GM19035 (cell line): ENCODE measurements at regions not wholly inside any gene's neighbourhood (a gene's known extent, or its start where the extent isn't known, plus 50 kb on each side); places are given as distances from the start of the nearest gene placed in this dataset.
A peak's percentile ranks its signal among the peaks of the same experiment; 100 is the strongest.

Source experiments
- ATAC-seq: cut with Tn5 transposase; IDR thresholded peaks from one replicate; pipeline ENCODE4 v1.9.1; 2021; ENCODE audit not compliant: unreplicated experiment

DNA sequence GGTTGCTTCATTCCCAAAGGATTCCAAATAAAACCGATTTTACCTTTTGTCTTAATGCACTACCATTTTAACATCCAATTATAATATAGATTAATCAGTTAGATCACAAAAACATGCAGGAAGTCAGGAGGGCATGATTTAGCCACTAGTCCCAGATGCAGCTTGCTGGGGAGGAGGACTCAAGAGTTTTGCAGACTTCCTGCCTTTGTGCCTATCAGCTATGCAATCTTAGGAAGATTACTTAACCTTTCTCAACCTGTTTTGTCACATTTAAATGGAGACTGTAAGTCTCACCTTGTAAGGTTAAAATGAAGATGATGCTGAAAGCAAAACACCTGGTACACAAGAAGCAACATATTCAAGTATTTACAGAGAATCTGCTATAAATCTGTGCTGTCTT lies 242.4 kb upstream of the GOLIM4 start:
- ATAC-seq, result no peak

DNA sequence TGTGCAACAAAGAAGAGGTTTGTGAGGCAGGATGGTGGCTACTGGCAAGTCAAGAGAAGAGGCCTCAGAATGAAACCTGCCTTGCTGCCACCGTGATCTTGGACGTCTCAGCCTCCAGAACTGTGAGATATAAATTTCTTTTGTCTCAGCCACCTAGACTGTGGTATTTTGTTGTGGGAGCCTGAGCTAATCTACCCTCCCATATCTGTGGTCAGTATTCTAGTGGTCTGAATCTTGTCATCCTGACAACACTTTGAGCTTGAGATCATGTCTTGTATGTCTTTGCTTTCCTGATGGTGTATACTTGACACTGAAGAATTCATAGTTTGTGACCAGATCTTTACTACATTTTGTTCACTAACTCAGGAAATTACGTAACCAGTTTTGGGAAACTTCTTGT lies 240.6 kb upstream of the GOLIM4 start:
- no peak for ATAC-seq

DNA sequence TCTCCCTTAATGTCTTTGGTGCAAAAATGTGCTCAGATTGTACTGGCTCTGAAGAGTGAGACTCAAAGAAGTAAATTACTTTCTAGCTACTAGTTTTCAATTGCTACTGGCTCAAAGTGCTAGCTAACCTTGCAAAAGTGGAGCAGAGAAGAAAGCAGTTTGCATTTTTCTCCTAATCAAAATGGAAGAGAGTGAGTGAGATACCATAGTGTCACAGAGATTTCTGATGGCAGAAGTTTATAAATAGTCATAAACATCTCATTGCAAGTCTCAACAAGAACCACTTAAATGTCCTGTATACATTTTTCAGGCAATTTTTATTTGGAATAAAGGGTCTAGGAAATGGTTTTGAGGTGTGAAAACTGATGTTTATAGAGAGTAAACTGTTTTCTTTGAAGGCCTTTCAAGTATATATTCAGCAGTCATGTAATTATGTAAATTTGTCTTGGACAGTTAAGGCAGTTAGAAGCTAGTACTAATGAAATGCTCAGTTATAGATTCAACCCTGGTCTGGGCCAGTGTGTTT lies 237.7 kb upstream of the GOLIM4 start:
- ATAC-seq, result no peak

DNA sequence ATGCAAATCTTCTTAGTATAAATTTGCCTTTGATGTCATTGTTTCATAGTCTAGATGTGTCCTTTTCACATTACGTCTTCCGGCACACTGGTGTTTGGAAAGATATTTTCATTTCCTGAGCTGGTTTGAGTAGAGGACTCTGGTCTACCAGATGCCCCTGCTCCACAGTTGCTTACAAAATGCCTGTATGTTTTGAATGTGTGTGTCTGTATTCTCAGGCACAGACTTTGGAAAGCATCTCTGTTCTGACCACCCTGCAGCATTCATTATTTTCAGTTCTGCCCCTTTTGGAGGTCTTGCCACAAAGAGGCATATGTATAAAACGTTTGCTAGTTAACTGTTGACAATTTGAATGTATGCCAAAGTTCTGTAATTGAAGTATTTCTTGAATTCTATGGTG lies 236.0 kb upstream of the GOLIM4 start:
- no peak for ATAC-seq

DNA sequence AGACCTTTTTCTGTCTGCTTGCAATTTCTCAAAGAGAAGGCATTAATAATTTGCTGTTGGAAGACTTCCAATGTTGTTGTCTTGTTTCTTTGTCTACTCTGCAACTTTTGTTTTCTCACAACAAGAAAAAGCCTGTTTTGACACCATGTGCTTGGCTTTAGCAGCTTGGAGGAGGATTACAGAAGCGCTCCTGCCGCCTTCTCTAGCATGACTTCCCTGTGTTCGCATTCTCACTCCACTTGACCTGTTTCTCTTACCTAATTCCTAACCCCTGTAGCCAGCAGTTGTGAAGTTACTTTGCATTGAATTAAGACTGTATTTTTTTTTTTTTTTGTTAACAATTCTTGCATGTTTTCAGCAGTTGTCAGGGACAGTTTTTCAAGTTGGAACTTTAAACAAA lies 235.3 kb upstream of the GOLIM4 start:
- no peak for ATAC-seq

DNA sequence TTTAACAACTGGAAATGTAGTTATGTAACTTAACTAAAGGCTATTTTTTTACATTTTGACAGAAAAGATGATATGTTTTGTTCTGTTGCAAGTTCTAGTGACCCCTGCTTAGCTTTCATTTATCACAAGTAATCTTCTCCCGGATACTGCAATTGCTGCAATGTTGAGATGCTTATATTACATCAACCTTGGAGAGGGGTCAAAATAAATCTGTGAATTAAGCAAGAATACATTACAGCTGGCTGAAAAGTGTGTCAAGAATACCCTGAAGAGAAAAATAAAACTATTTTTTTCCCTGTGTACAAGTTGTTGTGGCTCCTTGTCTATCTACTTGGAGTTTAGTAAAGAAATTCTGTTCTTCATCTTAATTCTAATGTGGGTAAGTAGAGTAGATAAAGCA lies 232.1 kb upstream of the GOLIM4 start:
- no peak for ATAC-seq

DNA sequence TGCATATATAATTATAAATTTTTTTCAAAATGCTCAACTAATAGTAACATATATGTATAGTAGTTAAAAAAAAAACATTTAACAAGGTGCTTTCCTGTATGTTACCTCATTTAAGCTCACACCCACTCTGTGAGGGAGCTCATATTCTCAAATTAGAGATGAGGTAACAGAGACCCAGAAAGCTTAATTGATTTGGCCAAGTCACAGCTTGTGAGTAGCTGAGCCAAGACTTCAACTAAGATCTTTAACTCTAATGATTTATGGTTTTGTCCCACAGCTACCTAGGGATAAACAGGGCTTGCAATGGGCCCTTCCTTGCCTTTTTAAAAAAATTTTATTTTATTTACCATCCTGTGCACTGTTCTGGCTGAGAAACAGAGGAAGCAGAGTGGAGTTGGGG lies 230.0 kb upstream of the GOLIM4 start:
- ATAC-seq, result no peak

DNA sequence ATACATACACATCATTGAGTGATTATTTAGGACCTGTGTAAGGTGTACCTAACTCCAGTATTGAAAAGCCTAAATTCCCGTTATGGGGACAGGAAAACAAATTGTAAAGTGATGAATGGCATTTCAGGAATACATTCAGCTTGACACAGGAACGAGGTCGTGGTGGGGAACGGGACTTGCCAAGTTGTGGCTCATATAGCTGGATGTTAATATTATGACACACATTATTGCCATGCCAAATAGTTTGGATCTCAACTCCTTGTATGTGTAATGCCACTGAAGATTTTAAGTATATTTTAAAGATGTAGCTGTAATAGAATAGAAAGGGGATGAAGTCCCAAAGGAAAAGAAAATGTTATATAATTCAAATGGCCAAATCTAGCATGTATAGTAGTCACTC lies 227.2 kb upstream of the GOLIM4 start:
- no peak for ATAC-seq

DNA sequence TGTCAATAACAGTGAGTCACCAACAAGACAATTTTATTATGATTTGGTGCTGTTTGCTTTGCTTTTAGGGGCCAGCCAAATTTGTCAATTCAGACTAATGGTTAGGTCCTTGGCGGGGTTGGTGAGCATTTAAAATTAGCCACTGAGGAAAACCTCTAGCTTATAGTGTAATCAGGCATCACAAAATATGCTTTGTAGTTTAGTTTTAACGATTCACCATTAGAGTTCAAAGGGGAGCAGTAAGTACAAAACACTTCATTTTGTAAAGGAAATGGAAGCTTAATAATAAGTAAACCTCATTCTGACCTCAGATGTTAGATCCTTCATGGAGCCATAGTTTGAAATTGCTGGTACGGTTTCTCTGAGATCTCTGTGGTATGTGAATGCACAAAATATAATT lies 218.4 kb upstream of the GOLIM4 start:
- ATAC-seq, result no peak

DNA sequence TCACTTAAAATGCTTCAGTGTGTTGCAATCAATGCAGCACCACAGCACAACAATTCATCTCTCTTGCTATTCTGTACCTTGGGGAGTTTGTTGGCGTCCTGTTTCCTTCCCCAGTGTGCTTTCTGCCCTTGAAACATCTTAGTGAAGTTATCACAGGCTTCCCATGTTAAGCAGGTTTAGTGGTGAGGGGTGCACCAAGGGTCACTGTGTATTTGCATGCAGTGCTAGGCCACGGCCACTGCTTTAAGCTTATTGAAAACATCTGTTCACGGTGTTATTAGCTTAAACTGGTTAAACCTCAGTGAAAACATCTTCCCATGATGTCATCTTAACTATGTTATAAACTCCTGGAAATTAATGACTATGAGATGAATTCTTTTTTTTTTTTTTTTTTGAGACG lies 217.3 kb upstream of the GOLIM4 start:
- ATAC-seq, result no peak

DNA sequence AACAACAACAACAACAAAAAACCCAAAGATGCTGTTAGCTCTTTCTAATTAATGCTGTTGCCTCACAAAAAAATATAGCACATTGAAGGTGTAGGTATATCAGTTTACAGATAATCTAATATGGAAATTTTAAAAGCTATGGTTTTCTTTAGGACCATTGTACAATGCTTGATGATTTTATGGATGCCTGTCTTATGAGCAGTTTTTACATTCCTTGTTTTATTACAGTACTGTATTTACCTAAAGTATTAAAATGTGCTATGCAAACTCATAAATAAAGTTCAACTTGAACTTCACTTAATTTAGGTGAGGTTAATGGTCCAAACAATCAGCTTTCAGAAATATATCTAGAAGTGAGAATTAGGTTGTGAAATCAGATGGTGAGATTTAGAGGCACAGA lies 212.2 kb upstream of the GOLIM4 start:
- no peak for ATAC-seq

DNA sequence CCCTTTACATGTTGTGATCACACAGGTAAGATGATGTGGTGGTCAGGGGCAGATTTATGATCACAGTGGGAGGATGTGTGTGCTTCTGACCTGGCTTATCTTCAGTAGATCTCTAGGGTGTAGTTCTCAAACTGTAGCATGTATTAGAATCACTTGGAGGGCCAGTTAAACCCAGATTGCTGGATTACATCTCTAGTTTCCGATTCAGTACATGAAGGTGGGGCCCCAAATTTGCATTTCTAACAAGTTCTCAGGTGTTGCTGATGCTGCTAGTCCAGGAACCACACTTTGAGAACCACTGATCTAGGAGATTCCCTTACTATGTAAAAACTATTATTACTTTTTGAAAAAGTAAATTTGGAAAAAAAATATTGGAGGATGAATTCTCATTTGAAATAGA lies 199.3 kb upstream of the GOLIM4 start:
- no peak for ATAC-seq

DNA sequence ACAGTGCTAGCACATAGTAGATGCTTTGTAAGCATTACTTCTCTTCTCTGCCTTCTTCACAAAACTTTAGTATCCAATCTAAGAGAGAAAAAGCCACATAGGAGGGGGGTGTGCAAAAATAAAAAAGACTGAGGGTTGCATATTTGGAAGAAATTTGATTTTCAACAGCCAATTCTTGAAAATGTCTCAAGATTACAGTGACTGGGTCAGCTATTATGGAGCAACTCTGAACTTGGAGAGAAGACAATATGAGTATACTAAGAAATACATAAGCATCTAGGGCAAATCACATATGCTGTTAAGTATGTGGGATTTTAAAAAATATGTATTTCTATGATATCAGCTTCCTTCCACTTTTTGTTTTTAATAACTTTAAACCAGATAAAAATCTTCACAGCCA lies 196.6 kb upstream of the GOLIM4 start:
- ATAC-seq, result no peak

DNA sequence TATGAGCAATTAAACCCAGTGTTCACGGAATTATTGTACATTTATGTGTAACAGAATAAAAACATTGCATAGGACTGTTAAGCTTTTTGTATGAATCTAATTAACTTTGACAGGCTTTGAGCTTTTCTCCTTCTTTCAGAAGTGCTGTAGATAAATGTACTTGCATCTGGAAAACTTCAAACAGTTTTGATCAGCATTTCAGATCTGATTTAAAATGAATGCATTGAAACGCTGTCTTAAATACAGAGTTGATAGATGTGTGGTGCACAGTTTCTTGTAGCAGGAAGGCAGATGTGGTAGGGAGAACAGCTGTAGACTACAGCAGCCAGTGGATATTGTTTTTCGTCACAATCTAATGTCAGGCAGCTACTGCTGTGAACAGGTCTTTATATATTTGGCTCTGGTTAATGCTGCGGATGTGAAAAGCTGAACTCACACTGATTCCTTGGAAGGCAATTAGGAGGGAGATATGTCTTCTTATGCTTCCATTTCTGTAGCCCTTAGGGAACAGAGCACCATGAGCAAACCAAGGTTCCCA lies 193.8 kb upstream of the GOLIM4 start:
- no peak for ATAC-seq

DNA sequence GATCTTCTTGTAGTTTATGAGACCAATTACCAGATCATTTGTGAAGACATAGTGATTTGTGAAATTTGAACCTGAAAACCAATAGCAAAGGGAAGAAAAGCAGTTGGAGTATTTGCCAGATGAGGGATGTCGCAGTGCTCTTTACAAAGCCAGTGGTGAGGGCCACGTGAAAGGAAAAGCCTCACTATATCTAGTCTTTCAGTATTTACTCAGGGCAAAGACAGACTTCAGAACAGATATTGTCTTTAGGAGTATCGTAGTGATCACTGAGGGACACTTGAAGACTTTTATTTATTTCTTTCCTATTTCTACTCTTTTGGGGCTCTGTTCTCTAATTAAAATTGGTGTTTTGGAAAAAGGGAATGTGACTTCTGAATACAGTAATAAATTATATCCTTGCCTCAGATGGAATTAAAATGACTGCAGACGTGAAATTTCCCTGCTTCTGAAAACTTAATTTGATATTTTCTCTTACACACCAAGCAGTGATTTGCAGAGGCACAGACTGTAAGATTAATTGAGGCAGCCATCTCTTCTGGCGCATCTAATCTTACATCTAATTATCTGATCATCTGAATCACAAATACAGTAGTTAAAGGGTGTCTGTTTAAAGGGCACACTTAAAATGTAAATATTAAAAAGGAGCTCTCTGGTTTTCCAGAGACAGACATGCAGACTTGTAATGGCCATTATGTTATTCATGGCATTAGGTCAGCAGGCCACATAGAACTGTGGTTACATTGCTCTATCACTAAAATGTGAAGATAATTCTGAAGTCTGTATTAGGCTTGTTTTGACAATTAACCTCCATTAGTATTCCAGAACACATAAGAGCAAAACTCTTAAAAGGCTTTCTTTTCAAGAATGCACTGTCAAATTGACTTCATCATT lies 193.0 kb upstream of the GOLIM4 start:
- no peak for ATAC-seq

DNA sequence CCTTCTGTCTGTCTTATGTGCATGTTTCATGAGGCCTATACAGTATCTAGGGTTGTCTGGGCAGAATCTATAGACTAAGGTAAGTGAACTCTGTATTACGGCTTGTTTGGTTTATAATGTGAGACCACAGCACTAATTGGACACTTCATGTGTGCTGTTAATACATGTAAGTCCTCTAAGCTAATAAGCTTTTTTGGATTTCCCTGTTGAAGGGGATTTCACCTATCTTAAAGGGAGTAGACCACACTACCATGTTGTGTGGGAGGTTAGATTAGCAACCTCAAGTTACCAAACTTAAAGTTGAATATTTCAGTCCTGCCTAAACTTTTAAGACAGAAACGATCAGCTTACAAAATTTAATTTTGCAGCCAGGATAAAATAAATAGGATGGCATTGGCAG lies 189.8 kb upstream of the GOLIM4 start:
- ATAC-seq, result no peak

DNA sequence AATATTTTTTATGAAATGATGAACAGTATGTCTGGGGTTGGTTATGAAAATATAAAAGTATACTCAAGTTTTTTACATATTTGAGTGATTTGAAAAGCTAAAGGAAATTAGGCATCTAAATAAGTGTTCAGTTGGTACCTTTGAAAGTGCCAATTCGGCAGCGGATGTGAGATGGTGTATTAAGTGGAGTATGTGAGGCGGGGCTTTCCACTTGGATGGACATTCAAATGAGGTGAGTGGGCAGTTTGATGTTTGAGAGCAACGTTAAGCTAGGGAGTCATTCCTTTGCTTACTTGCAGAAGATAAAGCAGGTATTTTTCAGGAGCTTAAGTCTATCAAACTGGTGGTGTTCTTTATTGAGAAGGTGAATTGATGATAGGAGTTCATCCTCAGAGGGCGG lies 189.0 kb upstream of the GOLIM4 start:
- ATAC-seq, result no peak

DNA sequence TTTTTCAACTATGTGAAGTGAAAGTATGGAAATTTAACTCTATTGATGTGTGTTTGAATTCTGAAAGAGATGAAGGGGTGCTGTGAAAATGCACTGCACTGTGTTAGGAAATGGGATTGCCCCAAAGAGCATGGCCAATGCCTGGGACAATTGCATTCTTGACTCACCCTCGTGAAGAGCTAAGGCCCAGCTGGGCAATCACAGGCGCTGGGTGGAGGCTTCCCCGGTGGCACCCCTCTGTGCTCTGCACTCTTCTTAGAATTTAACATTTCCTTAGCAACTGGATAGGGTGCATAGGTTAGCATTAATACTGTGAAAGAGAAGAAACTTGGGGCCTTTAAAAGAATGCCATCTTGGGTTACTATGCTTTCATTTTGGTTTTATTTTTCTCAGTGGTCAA lies 179.9 kb upstream of the GOLIM4 start:
- ATAC-seq, result no peak

DNA sequence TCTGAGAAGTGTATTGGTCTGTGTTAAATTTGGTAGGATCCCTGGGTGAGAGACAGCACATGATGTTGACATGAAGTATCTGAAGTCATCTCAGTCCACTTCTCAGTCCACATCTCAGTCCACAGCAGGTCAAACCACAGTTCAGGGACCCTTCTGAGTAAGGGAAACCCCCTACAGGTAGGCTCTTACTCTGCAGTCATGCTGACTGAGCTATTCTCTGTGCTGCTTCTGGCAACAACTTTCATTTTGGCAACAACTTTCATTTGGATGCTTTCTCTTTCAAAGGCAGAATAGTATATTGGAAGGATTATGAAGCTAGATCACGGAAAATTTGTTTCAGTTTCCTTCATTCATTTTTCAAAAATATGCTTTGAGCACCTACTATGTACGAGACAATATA lies 178.2 kb upstream of the GOLIM4 start:
- peak; percentile 87 for ATAC-seq

DNA sequence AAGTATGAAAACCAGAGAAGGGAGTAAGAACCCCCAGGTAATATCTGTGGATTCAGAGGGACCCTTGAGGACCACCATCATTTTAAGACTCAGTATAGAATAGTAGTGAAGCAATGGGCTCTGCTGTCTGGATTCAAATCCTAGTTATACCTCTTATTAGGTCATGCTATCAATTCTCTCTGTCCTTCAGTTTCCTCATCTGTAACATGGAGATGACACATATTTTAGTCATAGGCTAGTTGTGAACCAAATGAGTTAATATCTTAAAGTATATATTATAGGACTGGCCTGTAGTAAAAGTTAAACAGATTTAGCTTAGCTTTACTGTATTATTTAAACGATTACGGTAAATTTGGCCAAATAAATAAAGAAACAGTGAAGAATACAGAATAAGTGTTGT lies 177.3 kb upstream of the GOLIM4 start:
- ATAC-seq, result no peak

DNA sequence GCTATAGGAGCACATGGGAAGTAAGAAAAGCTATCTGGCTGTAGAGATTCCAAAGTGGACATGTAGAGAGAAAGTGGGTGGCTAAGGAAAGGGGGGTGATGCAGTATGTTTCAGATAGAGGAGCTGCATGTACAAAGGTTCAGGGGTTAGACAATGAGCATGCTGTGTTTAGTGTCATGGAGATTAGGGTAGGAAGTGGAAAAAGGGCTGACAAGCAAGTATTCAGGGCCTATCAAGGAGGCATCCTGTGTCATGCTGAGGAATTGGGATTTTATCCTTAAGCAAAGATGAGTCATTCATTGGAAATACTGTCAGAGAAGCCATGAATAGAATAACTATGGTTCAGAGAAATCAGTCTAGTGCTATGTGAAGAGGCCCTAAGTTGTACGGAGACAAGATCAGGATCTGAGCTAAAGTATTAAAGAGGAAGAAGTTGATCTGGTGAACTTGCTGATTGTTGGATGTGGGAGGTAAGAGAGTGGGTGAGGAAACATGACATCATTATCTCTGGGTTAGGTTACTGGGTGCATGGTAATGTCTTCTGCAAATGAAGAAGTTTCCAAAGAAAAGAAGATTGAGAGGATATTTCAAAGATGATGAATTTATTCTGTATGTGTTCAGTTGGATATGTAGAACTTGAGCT lies 176.7 kb upstream of the GOLIM4 start:
- ATAC-seq, result no peak

DNA sequence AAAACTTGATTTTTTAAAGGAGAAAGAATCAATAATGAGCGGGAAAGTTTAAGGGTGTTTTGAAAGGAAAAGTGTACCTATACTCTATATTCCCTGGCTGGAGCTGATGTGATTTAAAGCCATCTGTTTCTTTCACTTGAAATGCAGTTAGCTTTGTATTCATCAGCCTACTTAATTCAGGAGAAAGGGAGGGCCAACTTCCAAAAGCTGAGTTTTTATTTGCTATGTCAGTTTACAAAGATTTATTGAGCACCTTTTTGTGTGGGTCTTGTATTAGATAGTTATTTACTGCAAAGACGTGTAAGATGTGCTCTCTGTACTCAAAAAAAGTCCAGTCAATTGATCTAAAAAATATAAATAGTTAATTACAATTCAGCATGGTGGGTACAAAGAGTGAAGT lies 176.2 kb upstream of the GOLIM4 start:
- no peak for ATAC-seq
